ENCODE measurements at regions not wholly inside any gene's neighbourhood (a gene's known extent, or its start where the extent isn't known, plus 50 kb on each side); places are given as distances from the start of the nearest gene placed in this dataset.
A peak's percentile ranks its signal among the peaks of the same experiment; 100 is the strongest.

- DNase-seq: no peak
These were observed 114.6 kb upstream of the NEK7 start for GRCh38 chr1:198042168-198042567.

- peak in 1 of 2 donors; percentile 24 for DNase-seq
These were observed 108.9 kb upstream of the NEK7 start for GRCh38 chr1:198047913-198048312.

GRCh38 chr1:198054510-198054909 lies 102.3 kb upstream of the NEK7 start:
- DNase-seq: no peak

GRCh38 chr1:198056255-198056654 lies 100.5 kb upstream of the NEK7 start:
- DNase-seq: no peak

GRCh38 chr1:198064181-198064580 lies 92.6 kb upstream of the NEK7 start:
- DNase-seq: no peak

- DNase-seq: no peak
These were observed 88.5 kb upstream of the NEK7 start for GRCh38 chr1:198068285-198068684.

- no peak for DNase-seq
These were observed 84.6 kb upstream of the NEK7 start for GRCh38 chr1:198072177-198072576.

GRCh38 chr1:198075296-198075695 lies 81.5 kb upstream of the NEK7 start:
- DNase-seq: no peak

GRCh38 chr1:198079432-198079951 lies 77.3 kb upstream of the NEK7 start:
- DNase-seq: no peak

GRCh38 chr1:198082576-198082975 lies 74.2 kb upstream of the NEK7 start:
- DNase-seq: no peak

GRCh38 chr1:198083549-198083948 lies 73.2 kb upstream of the NEK7 start:
- DNase-seq: no peak

GRCh38 chr1:198084241-198084908 lies 72.4 kb upstream of the NEK7 start:
- DNase-seq: no peak

- no peak for DNase-seq
These were observed 70.6 kb upstream of the NEK7 start for GRCh38 chr1:198086051-198086745.

- no peak for DNase-seq
These were observed 69.0 kb upstream of the NEK7 start for GRCh38 chr1:198087831-198088230.

GRCh38 chr1:198088360-198089071 lies 68.3 kb upstream of the NEK7 start:
- peak in 1 of 2 donors; percentile 45 for DNase-seq

- no peak for DNase-seq
These were observed 60.4 kb upstream of the NEK7 start for GRCh38 chr1:198096390-198096789.

- DNase-seq: no peak
These were observed 57.0 kb upstream of the NEK7 start for GRCh38 chr1:198099755-198100154.

- DNase-seq: no peak
These were observed 54.9 kb upstream of the NEK7 start for GRCh38 chr1:198101716-198102453.

- peak in 1 of 2 donors; percentile 28 for DNase-seq
These were observed 54.4 kb upstream of the NEK7 start for GRCh38 chr1:198102454-198102827.

GRCh38 chr1:198105185-198105584 lies 51.6 kb upstream of the NEK7 start:
- DNase-seq: no peak

GRCh38 chr1:198106011-198106410 lies 50.8 kb upstream of the NEK7 start:
- DNase-seq: no peak
